ENCODE measurements at regions not wholly inside any gene's neighbourhood (a gene's known extent, or its start where the extent isn't known, plus 50 kb on each side); places are given as distances from the start of the nearest gene placed in this dataset.
"Not testable (repeated sequence)": the region's sequence is repeated elsewhere in the genome, so short reads cannot be mapped to it uniquely, and the experiment has no call there.

- in situ Hi-C loops (cut with MboI; ENCODE audit: low pct_unique_long_range_greater_than_20kb, low sequenced_read_pairs) = no loop called here
- no peak for DNase-seq
Measured at GRCh38 chr21:43295066-43295958, 126.5 kb downstream of the CRYAA start.

GRCh38 chr21:43294194-43294902 is 125.5 kb downstream of the CRYAA start:
- in situ Hi-C loops (cut with MboI; ENCODE audit: low pct_unique_long_range_greater_than_20kb, low sequenced_read_pairs) = no loop called here
- DNase-seq = no peak

DNA sequence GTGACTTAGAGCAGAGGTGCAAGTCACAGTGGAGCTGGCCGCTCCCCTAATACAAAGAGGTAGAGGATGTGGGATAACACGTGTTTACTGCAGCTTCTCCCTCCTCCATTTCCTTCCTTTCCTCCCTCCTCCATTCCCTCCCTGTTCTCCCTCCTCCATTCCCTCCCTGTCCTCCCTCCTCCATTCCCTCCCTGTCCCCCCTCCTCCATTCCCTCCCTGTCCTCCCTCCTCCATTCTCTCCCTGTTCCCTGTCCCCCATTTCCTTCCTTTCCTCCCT is 124.0 kb downstream of the CRYAA start:
- in situ Hi-C loops (cut with MboI; ENCODE audit: low pct_unique_long_range_greater_than_20kb, low sequenced_read_pairs) = no loop called here
- no peak for DNase-seq

DNA sequence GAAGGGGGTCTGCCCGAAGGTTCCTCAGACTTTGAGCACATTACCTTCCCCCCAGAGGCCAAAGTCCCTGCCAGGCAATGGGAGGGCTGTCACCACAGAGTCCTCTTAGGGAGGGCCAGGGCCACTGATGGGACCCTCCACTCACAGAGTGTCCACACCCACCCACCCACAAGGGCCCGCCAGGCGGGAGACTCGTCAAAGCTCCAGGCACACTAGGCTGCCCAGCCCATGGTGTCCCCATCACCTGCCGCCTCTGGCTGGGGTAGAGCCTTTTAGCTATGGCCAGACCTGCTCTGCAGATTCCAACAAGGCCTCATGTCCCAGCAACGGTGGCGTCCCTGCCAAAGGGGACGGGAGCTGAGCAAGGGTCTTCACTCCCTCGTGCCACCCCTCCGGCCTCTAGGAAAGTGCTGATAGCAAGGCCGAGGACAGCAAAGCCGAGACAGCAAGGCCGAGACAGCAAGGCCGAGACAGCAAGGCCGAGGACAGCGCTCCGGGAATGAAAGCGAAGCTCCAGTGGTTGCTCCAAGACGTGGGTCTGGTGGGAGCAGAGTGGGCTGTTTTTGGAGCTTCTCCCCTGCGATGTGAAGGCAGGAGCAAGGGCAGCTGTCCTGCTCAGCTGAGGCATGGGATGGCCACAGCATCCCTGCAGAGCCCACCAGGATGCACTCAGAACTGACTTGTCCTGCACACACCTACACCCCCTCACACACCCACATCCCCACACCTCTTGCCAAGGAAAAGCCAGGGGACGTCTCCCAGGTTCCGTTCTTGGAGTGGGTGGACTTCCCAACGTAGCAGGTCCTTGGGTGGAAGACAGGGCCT is 123.4 kb downstream of the CRYAA start:
- no peak for DNase-seq
- in situ Hi-C loops (cut with MboI; ENCODE audit: low pct_unique_long_range_greater_than_20kb, low sequenced_read_pairs) = no loop called here

- in situ Hi-C loops (cut with MboI; ENCODE audit: low pct_unique_long_range_greater_than_20kb, low sequenced_read_pairs) = no loop called here
- DNase-seq = no peak
Measured at GRCh38 chr21:43291347-43291950, 122.6 kb downstream of the CRYAA start.

DNA sequence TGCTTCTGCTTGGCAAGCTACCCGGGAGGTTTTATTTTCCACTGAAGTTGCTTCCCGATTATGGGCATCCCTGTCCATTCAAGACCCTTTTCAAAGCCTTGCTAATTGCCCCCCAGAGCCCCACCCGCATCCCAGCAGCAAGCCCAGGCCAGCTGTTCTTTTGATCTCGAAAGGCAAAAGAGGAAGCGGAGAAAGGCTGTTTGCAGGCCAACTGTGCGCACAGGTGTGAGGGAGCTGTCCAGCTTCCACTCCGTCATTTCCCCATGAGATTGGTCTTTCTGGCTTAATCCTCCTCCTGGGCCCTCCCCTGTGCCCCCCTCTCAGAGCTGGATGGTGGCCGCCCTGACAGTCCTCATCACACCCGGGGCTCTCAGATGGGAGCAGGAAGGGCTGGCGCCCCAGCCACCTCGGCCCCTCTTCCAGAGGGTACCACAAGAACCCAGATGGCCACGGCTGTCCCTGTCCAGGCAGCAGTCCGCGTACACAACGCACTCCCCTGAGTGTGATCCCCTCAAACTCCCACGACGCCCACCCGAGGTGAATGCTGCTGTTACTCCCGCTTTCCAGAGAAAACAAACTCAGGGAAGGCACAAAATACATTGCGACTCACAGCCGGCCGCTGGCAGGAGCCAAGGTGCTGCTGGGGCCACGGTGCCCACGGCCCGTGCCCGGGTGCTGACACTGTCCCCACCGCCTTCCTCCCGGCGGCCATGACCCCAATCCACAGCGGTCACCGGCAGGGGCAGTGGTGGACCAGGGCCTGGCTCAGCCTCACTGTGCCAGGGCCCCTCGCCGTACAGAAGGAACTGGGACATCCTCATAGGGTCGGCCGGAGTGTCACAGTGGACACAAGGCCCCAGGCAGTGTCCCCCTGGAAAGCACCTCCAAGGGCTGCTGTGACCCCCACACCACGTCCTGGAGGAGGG is 121.9 kb downstream of the CRYAA start:
- in situ Hi-C loops (cut with MboI; ENCODE audit: low pct_unique_long_range_greater_than_20kb, low sequenced_read_pairs) = no loop called here

GRCh38 chr21:43289966-43290365 is 121.2 kb downstream of the CRYAA start:
- in situ Hi-C loops (cut with MboI; ENCODE audit: low pct_unique_long_range_greater_than_20kb, low sequenced_read_pairs) = no loop called here
- DNase-seq = no peak

More for the DNA sequence above, 121.9 kb downstream of the CRYAA start:
- peak; percentile 9 for DNase-seq

DNA sequence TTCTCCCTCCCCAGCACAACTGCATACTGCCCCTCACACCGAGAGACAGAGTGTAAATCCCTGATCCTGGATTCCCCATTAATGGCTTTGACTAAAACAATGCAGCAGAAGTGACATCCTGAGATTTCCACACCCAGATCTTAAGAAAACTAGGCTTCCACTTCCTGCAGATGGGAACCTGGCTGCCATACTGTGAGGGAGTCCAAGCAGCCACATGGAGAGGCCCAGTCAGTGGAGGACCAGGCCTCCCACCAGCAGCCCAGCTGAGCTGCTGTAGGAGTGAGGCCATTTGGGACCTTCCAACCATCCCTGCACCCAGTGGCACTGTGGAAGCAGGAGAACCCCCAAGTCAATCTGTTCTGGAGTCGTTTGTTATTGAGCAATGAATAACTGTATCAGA is 120.6 kb downstream of the CRYAA start:
- in situ Hi-C loops (cut with MboI; ENCODE audit: low pct_unique_long_range_greater_than_20kb, low sequenced_read_pairs) = no loop called here
- no peak for DNase-seq

- in situ Hi-C loops (cut with MboI; ENCODE audit: low pct_unique_long_range_greater_than_20kb, low sequenced_read_pairs) = no loop called here
- DNase-seq = no peak
Measured at GRCh38 chr21:43287795-43288755, 119.3 kb downstream of the CRYAA start.

DNA sequence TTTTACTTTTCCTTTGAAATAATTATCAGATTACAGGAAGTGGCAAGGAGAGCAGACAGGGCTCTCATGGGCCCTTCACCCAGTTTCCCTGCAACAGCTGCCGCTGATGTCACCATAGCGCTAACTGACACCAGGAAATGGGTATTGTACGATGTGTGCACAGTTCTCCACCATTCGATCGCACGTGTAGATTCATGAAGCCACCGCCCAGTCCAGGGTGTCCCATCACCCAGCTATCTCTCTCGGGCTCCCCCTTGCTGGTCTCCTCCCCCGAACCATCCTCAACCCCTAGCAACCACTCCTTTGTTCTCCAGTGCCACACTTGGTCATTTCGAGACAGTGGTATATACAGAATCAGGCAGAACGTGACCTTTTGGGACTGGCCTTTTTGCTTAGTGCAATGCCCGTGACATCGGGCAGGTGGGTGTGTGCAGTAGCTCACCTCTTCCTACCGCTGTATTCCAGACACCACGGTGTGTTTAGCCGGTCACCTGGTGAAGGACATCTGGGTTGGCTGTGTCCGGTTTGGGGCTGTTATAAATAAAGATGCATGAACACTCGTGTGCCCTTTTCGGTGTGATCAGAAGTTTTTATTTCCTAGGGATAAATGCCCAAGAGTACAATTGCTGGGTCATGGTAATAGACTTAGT is 118.4 kb downstream of the CRYAA start:
- in situ Hi-C loops (cut with MboI; ENCODE audit: low pct_unique_long_range_greater_than_20kb, low sequenced_read_pairs) = no loop called here
- no peak for DNase-seq

DNA sequence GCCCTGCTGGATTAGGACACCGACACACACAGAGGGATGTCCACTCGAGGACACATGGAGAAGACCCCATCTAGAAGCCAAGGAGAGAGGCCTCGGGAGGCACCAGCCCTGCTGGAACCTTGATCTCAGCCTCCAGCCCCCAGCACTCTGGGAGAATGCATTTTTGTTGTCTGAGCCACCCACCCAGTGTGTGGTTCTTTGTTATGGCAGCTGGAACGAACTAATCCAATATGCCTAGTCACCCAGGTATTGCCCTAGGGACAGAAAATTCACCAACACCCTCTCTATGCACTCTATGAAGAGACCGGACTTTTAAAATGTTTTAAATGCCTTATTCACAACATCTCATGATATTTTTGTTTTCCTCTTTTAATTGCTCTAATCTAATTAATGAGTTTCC is 117.4 kb downstream of the CRYAA start:
- no peak for DNase-seq
- in situ Hi-C loops (cut with MboI; ENCODE audit: low pct_unique_long_range_greater_than_20kb, low sequenced_read_pairs) = no loop called here

DNA sequence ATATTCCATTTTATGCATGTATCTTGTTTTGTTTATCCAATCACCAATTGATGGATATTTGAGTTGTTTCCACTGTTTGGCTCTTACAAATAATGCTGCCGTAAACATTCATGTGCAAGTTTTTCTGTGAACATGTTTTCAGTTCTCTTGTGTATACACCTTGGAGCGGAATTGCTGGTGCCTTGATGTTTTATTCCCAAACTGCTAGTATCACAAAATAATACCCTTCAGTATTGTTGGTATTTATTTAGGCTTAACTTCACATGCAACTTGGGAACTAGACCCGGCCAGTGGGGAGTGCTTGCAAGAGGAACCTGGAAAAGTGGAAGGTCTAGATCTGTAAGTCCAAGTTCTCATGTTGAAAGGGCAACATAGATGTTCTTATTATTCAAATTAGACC is 115.9 kb downstream of the CRYAA start:
- DNase-seq = no peak

GRCh38 chr21:43284238-43284637 is 115.4 kb downstream of the CRYAA start:
- no peak for DNase-seq
- in situ Hi-C loops (cut with MboI; ENCODE audit: low pct_unique_long_range_greater_than_20kb, low sequenced_read_pairs) = no loop called here

More for the DNA sequence above, 115.9 kb downstream of the CRYAA start:
- in situ Hi-C loops (cut with MboI; ENCODE audit: low pct_unique_long_range_greater_than_20kb, low sequenced_read_pairs) = no loop called here

GRCh38 chr21:43283925-43284221 is 115.1 kb downstream of the CRYAA start:
- DNase-seq; in situ Hi-C loops (cut with MboI; ENCODE audit: low pct_unique_long_range_greater_than_20kb, low sequenced_read_pairs): not testable (repeated sequence)

- DNase-seq = no peak
- in situ Hi-C loops (cut with MboI; ENCODE audit: low pct_unique_long_range_greater_than_20kb, low sequenced_read_pairs) = no loop called here
Measured at GRCh38 chr21:43283136-43283924, 114.5 kb downstream of the CRYAA start.

DNA sequence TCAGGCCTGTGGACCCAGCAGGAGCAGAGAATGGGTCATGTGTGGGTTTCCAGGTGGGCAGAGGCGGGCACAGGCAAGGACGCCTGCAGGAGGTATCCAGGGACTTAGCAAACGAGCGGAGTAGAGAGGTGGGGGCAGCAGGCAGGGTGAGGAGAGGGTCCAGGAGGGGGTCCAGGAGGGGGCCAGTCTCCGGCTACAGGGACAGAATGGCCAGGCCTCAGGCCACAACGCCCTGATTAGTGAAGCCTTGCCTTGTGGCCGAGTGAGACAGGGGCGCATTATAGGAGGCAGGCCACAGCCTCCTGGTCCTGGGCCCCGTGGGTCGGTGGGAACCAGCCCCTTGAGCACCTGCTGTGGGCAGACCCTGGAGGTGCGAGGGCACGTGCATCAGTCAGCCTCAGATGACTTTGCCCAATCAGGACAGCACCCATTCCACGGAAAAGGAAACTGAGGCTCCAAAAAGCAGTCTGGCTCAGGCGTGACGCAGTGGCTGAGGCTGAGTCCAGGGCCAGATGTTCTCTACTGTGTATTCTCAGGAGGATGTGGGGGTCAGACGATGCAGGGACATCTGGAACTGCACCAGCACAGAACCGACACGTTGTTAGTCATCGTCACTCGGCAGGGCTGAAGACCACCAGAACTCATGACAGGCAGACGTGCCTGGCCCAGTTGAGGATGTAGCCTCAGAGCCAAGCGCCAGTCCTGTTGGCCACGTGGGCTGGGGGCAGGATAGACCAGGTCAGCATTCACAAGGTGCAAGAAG is 113.7 kb downstream of the CRYAA start:
- in situ Hi-C loops (cut with MboI; ENCODE audit: low pct_unique_long_range_greater_than_20kb, low sequenced_read_pairs) = no loop called here

More for the DNA sequence above, 113.7 kb downstream of the CRYAA start:
- DNase-seq = no peak

All from KBM-7 (cell line).